T-helper 2 cell treated with Interferon-gamma antibody and Interleukin-4, amounts not matched to agents 5 μg/mL and 100 μg/mL, for 36 hours (primary cell): ENCODE measurements at regions not wholly inside any gene's neighbourhood (a gene's known extent, or its start where the extent isn't known, plus 50 kb on each side); places are given as distances from the start of the nearest gene placed in this dataset.

Experiments
- DNase-seq: peaks from one replicate; pipeline ENCODE4 v3.0.0; 2021; ENCODE audit warnings: low spot score
- H3K27ac Mint-ChIP-seq: one replicate; pipeline ENCODE4 v1.8.0; 2021; ENCODE audit warnings: mild to moderate bottlenecking, mixed read lengths
- H3K27me3 Mint-ChIP-seq: one replicate; pipeline ENCODE4 v1.8.0; 2021; ENCODE audit warnings: low read depth, mixed read lengths
- H3K36me3 Mint-ChIP-seq: one replicate; pipeline ENCODE4 v1.8.0; 2021; ENCODE audit warnings: low read depth, mixed read lengths
- H3K4me1 Mint-ChIP-seq: one replicate; pipeline ENCODE4 v1.8.0; 2021; ENCODE audit warnings: low read depth, mixed read lengths
- H3K4me3 Mint-ChIP-seq: one replicate; pipeline ENCODE4 v1.8.0; 2022; ENCODE audit warnings: mild to moderate bottlenecking, moderate library complexity, mixed read lengths
- H3K9me3 Mint-ChIP-seq: one replicate; pipeline ENCODE4 v1.8.0; 2021; ENCODE audit warnings: mixed read lengths

DNA sequence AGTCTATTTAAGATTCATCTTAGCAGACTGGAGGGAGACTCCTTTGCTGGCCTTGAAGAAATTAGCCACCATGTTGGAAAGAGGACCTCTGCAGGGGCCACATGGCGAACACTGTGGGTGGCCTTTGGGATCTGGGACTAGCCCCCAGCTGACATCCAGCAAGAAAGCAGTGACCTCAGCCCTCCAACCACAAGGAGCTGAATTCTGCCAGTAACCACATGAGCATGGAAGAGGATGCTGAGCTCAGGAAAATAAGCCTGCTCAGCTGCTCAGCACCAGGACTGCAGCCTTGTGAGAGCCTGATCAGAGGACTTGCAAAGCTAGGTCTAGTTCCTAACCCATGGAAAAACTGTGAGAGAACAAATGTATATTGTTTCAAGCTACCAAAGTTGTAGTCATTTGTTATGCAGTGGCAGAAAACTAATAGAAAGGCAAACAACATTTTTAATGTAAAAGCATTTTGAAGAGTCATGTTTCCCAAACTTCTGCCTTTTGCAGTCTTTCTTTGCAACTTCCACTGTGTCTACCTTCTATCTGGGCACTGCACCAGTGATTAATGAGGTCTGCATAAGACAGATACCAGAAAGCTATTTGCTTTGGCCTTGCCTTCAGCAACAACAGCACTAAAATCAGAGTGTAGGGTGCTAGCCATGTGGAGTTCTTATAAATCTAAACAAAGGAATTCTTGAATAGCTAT is 183.7 kb downstream of the FGFR2 start:
- H3K9me3 Mint-ChIP-seq: no peaks in the 10 kb centered on the region
- H3K36me3 Mint-ChIP-seq: no peaks in the 10 kb centered on the region
- no peak overlapping the region for H3K4me3 Mint-ChIP-seq
- H3K27ac Mint-ChIP-seq: no peak overlapping the region
- no peaks in the 10 kb centered on the region for H3K4me1 Mint-ChIP-seq
- DNase-seq: no peak
- no peaks in the 10 kb centered on the region for H3K27me3 Mint-ChIP-seq

DNA sequence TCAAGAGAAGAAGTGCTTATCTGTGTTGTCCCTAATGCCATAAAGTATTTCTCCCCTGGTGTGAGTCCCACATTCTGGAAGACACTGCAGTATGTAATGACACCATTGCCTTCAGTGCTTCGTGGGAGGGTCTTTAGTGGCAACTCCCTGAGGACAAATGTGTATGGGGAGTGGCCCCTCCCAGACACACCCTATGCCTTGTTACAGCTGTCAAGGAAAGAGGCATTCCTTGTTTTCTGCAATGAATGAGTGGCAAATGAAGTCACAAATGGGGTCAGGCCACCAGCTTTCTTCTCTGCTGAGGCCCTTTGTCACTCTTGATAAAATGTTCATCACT is 183.2 kb downstream of the FGFR2 start:
- no peak for DNase-seq
- H3K4me1 Mint-ChIP-seq: no peaks in the 10 kb centered on the region

DNA sequence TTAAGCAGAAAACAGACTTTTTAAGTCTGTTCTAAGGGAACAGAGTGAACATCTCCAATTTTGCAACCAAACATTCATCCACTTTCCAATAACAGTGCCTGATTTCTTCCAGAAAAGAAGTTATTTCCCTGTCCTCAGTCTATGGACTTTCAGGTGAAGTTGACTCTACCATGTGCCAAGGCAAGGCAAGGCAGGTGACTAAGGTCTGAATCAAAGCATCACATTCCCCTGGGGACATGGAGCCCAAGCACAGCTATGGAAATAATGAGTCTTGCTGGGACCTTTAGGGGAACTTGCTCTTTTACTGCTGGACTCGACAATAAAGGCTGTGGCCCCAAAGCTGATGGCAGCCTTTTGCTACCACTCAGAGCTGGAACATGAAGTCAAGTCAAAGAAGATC is 182.2 kb downstream of the FGFR2 start:
- Mint-ChIP-seq H3K36me3 (no peaks in the 10 kb centered on the region), H3K4me1 (no peaks in the 10 kb centered on the region), H3K9me3 (no peaks in the 10 kb centered on the region), H3K4me3 (no peak overlapping the region), H3K27me3 (no peaks in the 10 kb centered on the region), H3K27ac (no peak overlapping the region)
- DNase-seq: no peak

More for the DNA sequence above, 183.2 kb downstream of the FGFR2 start:
- Mint-ChIP-seq H3K36me3 (no peaks in the 10 kb centered on the region), H3K27ac (no peak overlapping the region), H3K27me3 (no peaks in the 10 kb centered on the region), H3K4me3 (no peak overlapping the region), H3K9me3 (no peaks in the 10 kb centered on the region)

DNA sequence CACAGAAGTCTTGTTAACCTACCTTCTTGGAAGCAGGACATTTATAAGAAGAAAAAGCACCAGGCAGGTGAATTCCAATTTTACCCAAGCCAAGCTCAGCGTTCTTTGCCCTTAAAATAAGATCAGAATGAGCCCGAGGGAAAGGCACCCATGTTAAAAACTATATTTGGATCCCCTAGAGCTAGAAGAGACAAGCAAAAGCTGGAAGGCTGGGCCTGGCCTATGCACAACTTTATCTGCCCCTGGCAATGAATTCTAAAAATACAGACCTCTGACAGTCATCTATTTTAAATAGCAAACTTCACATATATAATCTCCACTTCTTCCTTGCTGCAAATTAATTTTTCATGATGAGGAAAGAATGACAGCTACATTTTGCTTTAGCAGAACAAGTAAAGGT is 180.9 kb downstream of the FGFR2 start:
- H3K9me3 Mint-ChIP-seq: no peaks in the 10 kb centered on the region
- H3K27me3 Mint-ChIP-seq: no peaks in the 10 kb centered on the region
- no peak overlapping the region for H3K4me3 Mint-ChIP-seq
- H3K27ac Mint-ChIP-seq: no peak overlapping the region
- no peak for DNase-seq
- no peaks in the 10 kb centered on the region for H3K36me3 Mint-ChIP-seq
- H3K4me1 Mint-ChIP-seq: no peaks in the 10 kb centered on the region

DNA sequence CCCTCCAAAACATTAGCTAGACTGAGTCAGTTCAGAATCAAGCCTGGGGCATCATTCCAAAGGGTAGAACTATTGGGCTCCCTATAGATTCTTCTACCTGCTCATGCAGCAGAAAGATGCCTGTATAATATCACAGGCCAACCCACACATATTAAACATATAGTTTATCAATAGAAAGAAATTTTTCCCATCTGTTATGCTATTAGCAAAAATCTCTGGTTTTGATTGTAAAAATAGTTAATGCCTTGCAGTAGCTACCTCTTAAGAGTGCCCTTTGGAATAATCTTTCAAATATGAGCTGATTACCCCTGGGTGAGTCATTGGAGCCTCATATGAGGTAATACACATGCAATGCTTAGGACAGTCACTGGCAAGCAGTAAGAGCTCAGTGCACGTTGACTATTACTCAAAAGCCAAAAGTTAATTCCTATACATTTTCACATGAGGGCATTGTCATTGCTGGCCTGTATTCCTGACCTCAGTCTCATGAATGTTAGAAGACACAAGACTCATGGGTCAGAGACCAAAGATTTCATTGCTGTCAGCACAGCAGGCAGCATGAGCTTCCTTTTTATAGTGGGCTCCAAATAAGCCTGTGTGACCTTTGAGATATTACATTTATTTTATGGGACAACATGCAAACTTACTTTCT is 180.0 kb downstream of the FGFR2 start:
- Mint-ChIP-seq H3K4me3 (no peak overlapping the region), H3K9me3 (no peaks in the 10 kb centered on the region), H3K27ac (no peak overlapping the region), H3K27me3 (no peaks in the 10 kb centered on the region), H3K4me1 (no peaks in the 10 kb centered on the region), H3K36me3 (no peaks in the 10 kb centered on the region)
- no peak for DNase-seq

DNA sequence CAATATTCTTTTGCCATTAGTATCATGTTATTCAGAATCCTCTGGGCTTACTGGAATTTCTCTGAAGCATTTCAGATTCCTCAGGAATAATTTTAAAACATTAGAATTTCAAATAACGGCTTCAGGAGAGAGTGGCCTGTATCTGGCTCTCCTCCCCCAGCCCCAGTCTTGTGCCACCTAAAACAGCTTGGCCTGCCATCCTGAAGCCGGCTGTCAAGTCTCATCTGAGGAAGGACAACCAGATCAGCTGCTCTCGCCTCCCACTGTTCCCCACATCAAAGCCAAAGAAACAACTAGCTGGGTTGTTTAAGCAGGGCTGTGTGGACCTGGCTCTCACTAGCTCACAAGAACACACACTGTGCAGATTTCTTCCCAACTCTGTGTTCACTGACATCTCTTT is 178.2 kb downstream of the FGFR2 start:
- H3K9me3 Mint-ChIP-seq: no peaks in the 10 kb centered on the region
- H3K27ac Mint-ChIP-seq: no peak overlapping the region
- no peaks in the 10 kb centered on the region for H3K4me1 Mint-ChIP-seq
- no peaks in the 10 kb centered on the region for H3K36me3 Mint-ChIP-seq
- H3K4me3 Mint-ChIP-seq: no peak overlapping the region
- no peak for DNase-seq
- H3K27me3 Mint-ChIP-seq: no peaks in the 10 kb centered on the region

DNA sequence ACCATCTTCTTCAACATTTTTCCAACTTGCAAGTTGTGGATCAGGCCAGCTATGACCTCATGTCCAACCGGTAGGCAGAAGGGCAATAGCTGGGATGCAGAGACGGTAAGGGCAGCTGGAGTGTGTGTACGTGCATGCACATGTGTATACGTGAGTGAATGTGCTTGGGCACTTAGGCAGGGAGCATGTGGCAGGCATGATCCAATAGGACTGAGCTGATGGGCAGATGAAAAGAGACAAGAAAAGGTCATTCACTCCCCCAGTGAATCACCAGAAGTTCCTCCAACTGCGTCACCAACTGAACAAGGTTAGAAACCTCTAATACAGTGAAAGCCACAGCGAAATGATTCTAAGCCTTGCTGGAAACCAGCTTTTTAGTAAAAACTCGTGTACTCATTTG is 176.1 kb downstream of the FGFR2 start:
- Mint-ChIP-seq H3K27ac (no peak overlapping the region), H3K4me3 (no peak overlapping the region)
- DNase-seq: no peak

DNA sequence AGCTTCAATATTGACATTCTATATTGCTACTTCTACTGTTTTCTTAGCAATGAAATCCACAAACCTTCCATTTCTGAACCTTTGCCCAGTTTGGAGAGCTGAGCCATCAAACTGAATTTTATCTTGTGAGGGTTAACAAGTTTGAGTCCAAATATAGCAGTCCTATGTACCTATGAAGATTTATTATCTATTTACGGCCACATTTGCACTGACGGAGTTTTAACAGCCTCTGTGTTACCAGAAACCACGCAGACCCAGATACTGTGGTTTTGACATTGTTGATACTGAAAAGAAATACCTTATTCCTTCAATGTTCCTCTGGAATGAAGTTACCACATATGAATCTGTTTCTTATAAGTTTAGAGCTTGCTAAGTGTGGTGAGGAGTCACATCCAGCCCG is 172.6 kb downstream of the FGFR2 start:
- Mint-ChIP-seq H3K27me3 (no peaks in the 10 kb centered on the region), H3K9me3 (no peaks in the 10 kb centered on the region), H3K4me3 (no peak overlapping the region), H3K4me1 (no peaks in the 10 kb centered on the region), H3K27ac (no peak overlapping the region), H3K36me3 (no peaks in the 10 kb centered on the region)
- DNase-seq: no peak

More for the DNA sequence above, 176.1 kb downstream of the FGFR2 start:
- Mint-ChIP-seq H3K27me3 (no peaks in the 10 kb centered on the region), H3K4me1 (no peaks in the 10 kb centered on the region), H3K9me3 (no peaks in the 10 kb centered on the region), H3K36me3 (no peaks in the 10 kb centered on the region)

DNA sequence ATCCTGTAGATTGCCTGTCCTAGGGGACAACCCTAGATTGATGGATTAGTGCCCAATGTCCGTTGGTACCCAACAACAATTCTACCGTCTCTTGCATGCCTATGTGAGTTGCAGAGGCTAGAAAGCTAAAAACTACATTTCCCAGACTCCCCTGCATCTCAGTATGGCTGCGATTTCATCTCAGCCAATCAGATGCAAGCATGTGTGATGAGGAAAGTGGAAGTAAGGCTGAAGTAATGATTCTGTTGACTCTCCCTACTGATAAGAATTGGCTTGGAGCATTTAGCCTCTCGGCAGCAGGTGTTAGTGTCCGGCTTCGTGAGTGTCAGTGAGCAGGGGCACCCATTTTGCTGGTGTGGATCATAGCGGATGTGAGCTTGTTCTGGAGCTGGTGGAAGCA is 171.9 kb downstream of the FGFR2 start:
- H3K4me3 Mint-ChIP-seq: no peak overlapping the region
- DNase-seq: no peak

More for the DNA sequence above, 171.9 kb downstream of the FGFR2 start:
- Mint-ChIP-seq H3K27me3 (no peaks in the 10 kb centered on the region), H3K36me3 (no peaks in the 10 kb centered on the region), H3K4me1 (no peaks in the 10 kb centered on the region), H3K27ac (no peak overlapping the region), H3K9me3 (no peaks in the 10 kb centered on the region)
